PFSK-1 (cell line): ENCODE measurements at regions not wholly inside any gene's neighbourhood (a gene's known extent, or its start where the extent isn't known, plus 50 kb on each side); places are given as distances from the start of the nearest gene placed in this dataset.

Source experiments
- POLR2AphosphoS5 ChIP-seq: IDR thresholded peaks from 2 replicates; pipeline ENCODE4 v1.6.1; 2012; ENCODE audit warnings: low read depth, mild to moderate bottlenecking, control low read depth, low read length, moderate library complexity
- REST ChIP-seq, 2 experiments: IDR thresholded peaks; 2 replicates each; pipeline versions ENCODE4 v1.6.1 to v1.8.0; 2011 to 2012; ENCODE audit warnings: low read depth in 2 of 2, low read length in 2 of 2, control low read depth in 1 of 2, inconsistent platforms in 1 of 2, mild to moderate bottlenecking in 1 of 2, moderate library complexity in 1 of 2; ENCODE audit not compliant: insufficient read depth in 1 of 2
- SIN3A ChIP-seq: IDR thresholded peaks from 2 replicates; pipeline ENCODE4 v1.6.1; 2012; ENCODE audit warnings: mild to moderate bottlenecking, low read length, moderate library complexity, borderline replicate concordance; ENCODE audit not compliant: insufficient read depth
- TAF1 ChIP-seq: IDR thresholded peaks from 2 replicates; pipeline ENCODE4 v1.6.1; 2012; ENCODE audit warnings: low read length, control low read depth, borderline replicate concordance; ENCODE audit not compliant: insufficient read depth

GRCh38 chr4:67161311-67161710, 384.0 kb downstream of the CENPC start:
- no peak for TF ChIP-seq POLR2AphosphoS5
- TF ChIP-seq REST (IDR thresholded peaks at IDR 0.05; ENCODE audit: insufficient read depth in 1 of 2, low read depth in 2 of 2, low read length in 2 of 2), result no peak
- TF ChIP-seq TAF1, result no peak
- no peak for TF ChIP-seq SIN3A
